SK-N-SH (cell line): ENCODE measurements at regions not wholly inside any gene's neighbourhood (a gene's known extent, or its start where the extent isn't known, plus 50 kb on each side); places are given as distances from the start of the nearest gene placed in this dataset.

ENCODE experiments used
- CTCF ChIA-PET: fragments of 300-600, 350-600 bp; formaldehyde crosslinking; extraction: SDS; loops from one replicate; lab custom pipeline; 2021; lab: Yijun Ruan, JAX
- POLR2A ChIA-PET: fragments of 350-600 bp; sonication (Branson Sonifier 250); formaldehyde crosslinking; extraction: SDS; loops from one replicate; lab custom pipeline; 2020; ENCODE audit warnings: antibody characterized with exemption, inconsistent platforms; lab: Yijun Ruan, JAX
- DNase-seq: peaks from one replicate; pipeline ENCODE4 v3.0.0; 2012
- H2AFZ ChIP-seq: fragments of 200-600 bp; sonication (generic); 2 replicates; pipeline ENCODE4 v1.8.1; 2016; ENCODE audit warnings: antibody characterized with exemption, mild to moderate bottlenecking, low read depth
- H3F3A ChIP-seq: fragments of 200-600 bp; sonication (generic); replicated peaks from 2 replicates; pipeline ENCODE3; 2016; ENCODE audit warnings: antibody characterized with exemption, mild to moderate bottlenecking; ENCODE audit not compliant: insufficient read depth
- H3K27ac ChIP-seq, 2 experiments: fragments of 200-500 bp in 1 of 2; fragments of 200-600 bp in 1 of 2; sonication (Bioruptor generic) in 1 of 2; sonication (generic), shearing (Covaris generic) in 1 of 2; 2 replicates each; pipeline versions ENCODE4 v1.5.1 to v1.6.1; 2014 to 2016; ENCODE audit warnings: low read depth in 2 of 2, inconsistent platforms in 1 of 2, low read length in 1 of 2, mild to moderate bottlenecking in 1 of 2, mixed read lengths in 1 of 2
- H3K27me3 ChIP-seq: fragments of 200-600 bp; sonication (generic), shearing (Covaris generic); 2 replicates; pipeline ENCODE4 v1.6.1; 2016; ENCODE audit warnings: mixed run types; ENCODE audit not compliant: insufficient read depth
- H3K36me3 ChIP-seq, 2 experiments: fragments of 200-500 bp in 1 of 2; fragments of 200-600 bp in 1 of 2; sonication (Bioruptor generic) in 1 of 2; sonication (generic) in 1 of 2; replicated peaks in 1 of 2; 2 replicates each; pipeline versions ENCODE3 to v1.5.1; 2014 to 2016; ENCODE audit warnings: low read length in 1 of 2, mild to moderate bottlenecking in 1 of 2; ENCODE audit not compliant: insufficient read depth in 2 of 2, control insufficient read depth in 1 of 2
- H3K4me1 ChIP-seq, 2 experiments: fragments of 200-500 bp in 1 of 2; fragments of 200-600 bp in 1 of 2; sonication (Bioruptor generic) in 1 of 2; sonication (generic), shearing (Covaris generic) in 1 of 2; 2 replicates each; pipeline versions ENCODE4 v1.5.1 to v1.6.1; 2014 to 2016; ENCODE audit warnings: low read depth in 1 of 2, low read length in 1 of 2, mixed run types in 1 of 2; ENCODE audit not compliant: insufficient read depth in 2 of 2, control insufficient read depth in 1 of 2
- H3K4me2 ChIP-seq: fragments of 200-600 bp; sonication (generic), shearing (Covaris generic); 2 replicates; pipeline ENCODE4 v1.6.1; 2017; ENCODE audit warnings: mixed run types
- H3K4me3 ChIP-seq, 2 experiments: fragments of 200-500 bp in 1 of 2; fragments of 200-600 bp in 1 of 2; sonication (Bioruptor generic) in 1 of 2; sonication (generic), shearing (Covaris generic) in 1 of 2; 2 replicates each; pipeline versions ENCODE4 v1.5.1 to v1.8.1; 2014 to 2016; ENCODE audit warnings: low read depth in 2 of 2, inconsistent platforms in 1 of 2, low read length in 1 of 2, mild to moderate bottlenecking in 1 of 2, mixed read lengths in 1 of 2, moderate library complexity in 1 of 2
- H3K79me2 ChIP-seq: fragments of 200-600 bp; sonication (generic); 2 replicates; pipeline ENCODE4 v1.8.1; 2017; ENCODE audit warnings: mild to moderate bottlenecking; ENCODE audit not compliant: insufficient read depth
- H3K9ac ChIP-seq: fragments of 200-600 bp; sonication (generic); 2 replicates; pipeline ENCODE4 v1.6.1; 2017; ENCODE audit warnings: mixed run types
- H3K9me2 ChIP-seq: fragments of 200-600 bp; sonication (generic); 2 replicates; pipeline ENCODE4 v1.6.1; 2017; ENCODE audit warnings: mixed run types
- H3K9me3 ChIP-seq: fragments of 200-600 bp; sonication (generic); 2 replicates; pipeline ENCODE4 v1.6.1; 2017; ENCODE audit warnings: mixed run types, mild to moderate bottlenecking, moderate library complexity
- H4K20me1 ChIP-seq: fragments of 200-600 bp; sonication (generic); 2 replicates; pipeline ENCODE4 v1.6.1; 2017; ENCODE audit warnings: mild to moderate bottlenecking, mixed run types; ENCODE audit not compliant: insufficient read depth
- CHD2 ChIP-seq: fragments of 150-350 bp; IDR thresholded peaks from 2 replicates; pipeline ENCODE4 v1.6.1; 2018; ENCODE audit warnings: low read length; ENCODE audit not compliant: partially characterized antibody
- ELF1 ChIP-seq: IDR thresholded peaks from 2 replicates; pipeline ENCODE4 v1.4.0; 2012
- EP300 ChIP-seq, 2 experiments: IDR thresholded peaks; 2 replicates each; pipeline versions ENCODE4 v1.4.0 to v1.6.1; 2012; ENCODE audit warnings: borderline replicate concordance in 1 of 2, low read depth in 1 of 2, low read length in 1 of 2
- EZH2phosphoT487 ChIP-seq: fragments of 200-600 bp; sonication (generic); IDR thresholded peaks from 2 replicates; pipeline ENCODE4 v1.6.1; 2017; ENCODE audit warnings: low read depth, mixed run types, mild to moderate bottlenecking, antibody characterized with exemption, moderate library complexity, borderline replicate concordance
- FOSL2 ChIP-seq: IDR thresholded peaks from 2 replicates; pipeline ENCODE4 v1.4.0; 2012; ENCODE audit warnings: low read depth, mild to moderate bottlenecking, moderate library complexity, borderline replicate concordance
- FOXM1 ChIP-seq: IDR thresholded peaks from 2 replicates; pipeline ENCODE4 v1.4.0; 2012; ENCODE audit warnings: low read depth, mild to moderate bottlenecking
- JUND ChIP-seq: IDR thresholded peaks from 2 replicates; pipeline ENCODE4 v1.4.0; 2012
- MEF2A ChIP-seq: IDR thresholded peaks from 2 replicates; pipeline ENCODE4 v1.4.0; 2012; ENCODE audit warnings: low read depth, borderline replicate concordance
- MXI1 ChIP-seq: IDR thresholded peaks from 2 replicates; pipeline ENCODE4 v1.6.1; 2012; ENCODE audit warnings: mild to moderate bottlenecking, low read depth, low read length, improper control_type of control experiment
- PBX3 ChIP-seq: IDR thresholded peaks from 2 replicates; pipeline ENCODE4; 2012
- RCOR1 ChIP-seq: fragments of 150-350 bp; IDR thresholded peaks from 2 replicates; pipeline ENCODE4 v1.6.1; 2017; ENCODE audit warnings: antibody characterized with exemption, low read length
- REST ChIP-seq: IDR thresholded peaks from 2 replicates; pipeline ENCODE4 v1.6.1; 2012; ENCODE audit warnings: mild to moderate bottlenecking, low read depth, low read length, moderate library complexity
- RFX5 ChIP-seq: IDR thresholded peaks from 2 replicates; pipeline ENCODE4 v1.6.1; 2012; ENCODE audit warnings: mild to moderate bottlenecking, improper control_type of control experiment, low read length
- SIN3A ChIP-seq: IDR thresholded peaks from 2 replicates; pipeline ENCODE4 v1.6.1; 2012; ENCODE audit warnings: low read depth, mild to moderate bottlenecking, low read length, moderate library complexity, borderline replicate concordance
- TEAD4 ChIP-seq: IDR thresholded peaks from 2 replicates; pipeline ENCODE4 v1.4.0; 2012; ENCODE audit warnings: mild to moderate bottlenecking, borderline replicate concordance; ENCODE audit not compliant: insufficient read depth
- USF1 ChIP-seq: IDR thresholded peaks from 2 replicates; pipeline ENCODE4 v1.4.0; 2012; ENCODE audit warnings: low read depth, borderline replicate concordance
- YY1 ChIP-seq: IDR thresholded peaks from 2 replicates; pipeline ENCODE4 v1.4.0; 2012; ENCODE audit warnings: low read depth, mild to moderate bottlenecking
- TF ChIP-seq, protein P1 (sequence below): fragments of 150-350 bp; IDR thresholded peaks from 2 replicates; pipeline ENCODE4 v1.6.1; 2016; ENCODE audit warnings: mild to moderate bottlenecking, low read depth, low read length
- TF ChIP-seq, protein P2 (sequence below): fragments of 200-600 bp; sonication (generic); IDR thresholded peaks from 2 replicates; pipeline ENCODE4 v1.6.1; 2017; ENCODE audit warnings: antibody characterized with exemption, mild to moderate bottlenecking, moderate library complexity

DNA sequence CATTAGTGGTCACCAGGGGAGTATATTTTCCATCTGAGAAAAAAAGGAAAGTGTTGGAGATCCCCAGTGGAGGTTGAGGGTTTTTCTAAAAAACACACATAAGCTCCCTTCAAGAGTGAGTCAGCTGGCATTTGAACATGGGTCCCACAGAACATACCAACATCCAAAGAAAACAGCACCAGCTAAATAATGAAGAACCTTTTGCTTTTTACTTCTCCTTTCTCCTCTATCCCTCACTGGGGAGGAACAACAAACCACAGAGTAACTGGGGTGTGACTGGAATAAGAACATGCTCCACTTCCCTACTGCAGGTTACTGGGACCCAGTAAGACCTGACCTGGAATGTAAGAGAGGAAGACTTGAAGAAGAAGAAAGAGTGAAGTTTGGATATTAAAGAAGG is 56.5 kb upstream of the RAPH1 start:
- Histone ChIP-seq H3K4me1 (peaks cover 0 to 12% of the 10 kb centered on the region in 2 experiments), H2AFZ (no peak overlapping the region), H3K9me2 (no peaks in the 10 kb centered on the region), H3K9ac (no peak overlapping the region), H3K9me3 (no peaks in the 10 kb centered on the region)
- TF ChIP-seq TEAD4 = no peak
- TF ChIP-seq MEF2A = no peak
- no peak for TF ChIP-seq JUND
- TF ChIP-seq, protein P1, sequence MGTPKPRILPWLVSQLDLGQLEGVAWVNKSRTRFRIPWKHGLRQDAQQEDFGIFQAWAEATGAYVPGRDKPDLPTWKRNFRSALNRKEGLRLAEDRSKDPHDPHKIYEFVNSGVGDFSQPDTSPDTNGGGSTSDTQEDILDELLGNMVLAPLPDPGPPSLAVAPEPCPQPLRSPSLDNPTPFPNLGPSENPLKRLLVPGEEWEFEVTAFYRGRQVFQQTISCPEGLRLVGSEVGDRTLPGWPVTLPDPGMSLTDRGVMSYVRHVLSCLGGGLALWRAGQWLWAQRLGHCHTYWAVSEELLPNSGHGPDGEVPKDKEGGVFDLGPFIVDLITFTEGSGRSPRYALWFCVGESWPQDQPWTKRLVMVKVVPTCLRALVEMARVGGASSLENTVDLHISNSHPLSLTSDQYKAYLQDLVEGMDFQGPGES = no peak
- TF ChIP-seq FOXM1 = no peak
- TF ChIP-seq MXI1 = no peak
- no peak for TF ChIP-seq RFX5
- TF ChIP-seq, protein P2, sequence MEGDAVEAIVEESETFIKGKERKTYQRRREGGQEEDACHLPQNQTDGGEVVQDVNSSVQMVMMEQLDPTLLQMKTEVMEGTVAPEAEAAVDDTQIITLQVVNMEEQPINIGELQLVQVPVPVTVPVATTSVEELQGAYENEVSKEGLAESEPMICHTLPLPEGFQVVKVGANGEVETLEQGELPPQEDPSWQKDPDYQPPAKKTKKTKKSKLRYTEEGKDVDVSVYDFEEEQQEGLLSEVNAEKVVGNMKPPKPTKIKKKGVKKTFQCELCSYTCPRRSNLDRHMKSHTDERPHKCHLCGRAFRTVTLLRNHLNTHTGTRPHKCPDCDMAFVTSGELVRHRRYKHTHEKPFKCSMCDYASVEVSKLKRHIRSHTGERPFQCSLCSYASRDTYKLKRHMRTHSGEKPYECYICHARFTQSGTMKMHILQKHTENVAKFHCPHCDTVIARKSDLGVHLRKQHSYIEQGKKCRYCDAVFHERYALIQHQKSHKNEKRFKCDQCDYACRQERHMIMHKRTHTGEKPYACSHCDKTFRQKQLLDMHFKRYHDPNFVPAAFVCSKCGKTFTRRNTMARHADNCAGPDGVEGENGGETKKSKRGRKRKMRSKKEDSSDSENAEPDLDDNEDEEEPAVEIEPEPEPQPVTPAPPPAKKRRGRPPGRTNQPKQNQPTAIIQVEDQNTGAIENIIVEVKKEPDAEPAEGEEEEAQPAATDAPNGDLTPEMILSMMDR = no peak
- TF ChIP-seq YY1 = no peak
- TF ChIP-seq REST = no peak
- TF ChIP-seq EP300 (IDR thresholded peaks at IDR 0.05; ENCODE audit: borderline replicate concordance in 1 of 2, low read depth in 1 of 2, low read length in 1 of 2) = no peak
- no peak for TF ChIP-seq ELF1
- no peak for TF ChIP-seq PBX3
- TF ChIP-seq USF1 = no peak
- no peak for TF ChIP-seq SIN3A
- no peak for TF ChIP-seq RCOR1
- no peak for TF ChIP-seq FOSL2
- no peak for TF ChIP-seq EZH2phosphoT487
- no peak for TF ChIP-seq CHD2
- TF ChIP-seq, all 33 proteins: peak for 0
- no peak overlapping the region for H3K4me3 ChIP-seq
- H4K20me1 ChIP-seq = no peaks in the 10 kb centered on the region
- DNase-seq = no peak
- peaks cover 11% of the 10 kb centered on the region for H3F3A ChIP-seq
- ChIA-PET POLR2A (no interaction called here), CTCF (no interaction called here)
- H3K36me3 ChIP-seq = no peaks in the 10 kb centered on the region
- no peaks in the 10 kb centered on the region for H3K79me2 ChIP-seq
- H3K27me3 ChIP-seq = no peaks in the 10 kb centered on the region
- H3K4me2 ChIP-seq = peak overlapping the region; percentile 23; the same call in 1 of the 2 replicates
- H3K27ac ChIP-seq = no peak overlapping the region
